ENCODE measurements at regions not wholly inside any gene's neighbourhood (a gene's known extent, or its start where the extent isn't known, plus 50 kb on each side); places are given as distances from the start of the nearest gene placed in this dataset.

DNA sequence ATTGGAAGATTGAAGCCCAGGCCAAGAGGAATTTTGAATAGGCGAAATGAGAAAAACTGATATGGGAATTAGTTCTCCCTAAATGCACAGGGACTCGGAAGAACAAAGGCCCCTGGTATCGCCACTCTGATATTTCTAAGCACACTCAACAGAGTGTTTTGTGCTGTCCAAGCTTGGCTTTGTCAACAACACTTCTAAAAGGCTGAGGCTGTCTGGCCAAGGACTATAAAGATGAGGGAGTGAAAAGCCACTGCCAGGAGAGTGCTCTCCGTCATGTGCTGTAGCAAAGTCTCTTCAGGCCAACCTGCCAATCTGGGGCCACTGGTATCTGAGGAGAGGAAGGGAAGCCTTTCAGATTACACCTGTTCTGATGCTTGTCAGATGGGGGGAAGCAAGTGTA, 611.2 kb upstream of the PIK3C3 start:
- Histone ChIP-seq H3K4me2 (ENCODE audit: low read length) (no peak overlapping the region), H3K4me3 (ENCODE audit: low read length) (no peak overlapping the region), H3K27me3 (ENCODE audit: control insufficient read depth, low read length) (no peaks in the 10 kb centered on the region), H3K9me3 (ENCODE audit: control insufficient read depth, insufficient read depth, low read length) (no peaks in the 10 kb centered on the region; the same call in 1 of the 2 replicates), H3K9me2 (replicated peaks; ENCODE audit: control insufficient read depth, low read length) (no peaks in the 10 kb centered on the region), H3F3A (ENCODE audit: control insufficient read depth, insufficient read depth) (no peaks in the 10 kb centered on the region), H3K36me3 (ENCODE audit: control insufficient read depth, low read length) (no peaks in the 10 kb centered on the region), H3K79me2 (ENCODE audit: control insufficient read depth, low read length) (no peaks in the 10 kb centered on the region), H3K27ac (ENCODE audit: low read depth, low read length) (no peak overlapping the region), H3K4me1 (ENCODE audit: control insufficient read depth, low read length) (no peaks in the 10 kb centered on the region), H4K20me1 (ENCODE audit: control insufficient read depth, insufficient read depth, low read depth, low read length) (no peaks in the 10 kb centered on the region)
- TF ChIP-seq EZH2phosphoT487 (IDR thresholded peaks at IDR 0.05; ENCODE audit: borderline replicate concordance, low read length): no peak
- TF ChIP-seq, protein P1, sequence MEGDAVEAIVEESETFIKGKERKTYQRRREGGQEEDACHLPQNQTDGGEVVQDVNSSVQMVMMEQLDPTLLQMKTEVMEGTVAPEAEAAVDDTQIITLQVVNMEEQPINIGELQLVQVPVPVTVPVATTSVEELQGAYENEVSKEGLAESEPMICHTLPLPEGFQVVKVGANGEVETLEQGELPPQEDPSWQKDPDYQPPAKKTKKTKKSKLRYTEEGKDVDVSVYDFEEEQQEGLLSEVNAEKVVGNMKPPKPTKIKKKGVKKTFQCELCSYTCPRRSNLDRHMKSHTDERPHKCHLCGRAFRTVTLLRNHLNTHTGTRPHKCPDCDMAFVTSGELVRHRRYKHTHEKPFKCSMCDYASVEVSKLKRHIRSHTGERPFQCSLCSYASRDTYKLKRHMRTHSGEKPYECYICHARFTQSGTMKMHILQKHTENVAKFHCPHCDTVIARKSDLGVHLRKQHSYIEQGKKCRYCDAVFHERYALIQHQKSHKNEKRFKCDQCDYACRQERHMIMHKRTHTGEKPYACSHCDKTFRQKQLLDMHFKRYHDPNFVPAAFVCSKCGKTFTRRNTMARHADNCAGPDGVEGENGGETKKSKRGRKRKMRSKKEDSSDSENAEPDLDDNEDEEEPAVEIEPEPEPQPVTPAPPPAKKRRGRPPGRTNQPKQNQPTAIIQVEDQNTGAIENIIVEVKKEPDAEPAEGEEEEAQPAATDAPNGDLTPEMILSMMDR (IDR thresholded peaks at IDR 0.05; ENCODE audit: low read depth, low read length, poor library complexity, severe bottlenecking): no peak

DNA sequence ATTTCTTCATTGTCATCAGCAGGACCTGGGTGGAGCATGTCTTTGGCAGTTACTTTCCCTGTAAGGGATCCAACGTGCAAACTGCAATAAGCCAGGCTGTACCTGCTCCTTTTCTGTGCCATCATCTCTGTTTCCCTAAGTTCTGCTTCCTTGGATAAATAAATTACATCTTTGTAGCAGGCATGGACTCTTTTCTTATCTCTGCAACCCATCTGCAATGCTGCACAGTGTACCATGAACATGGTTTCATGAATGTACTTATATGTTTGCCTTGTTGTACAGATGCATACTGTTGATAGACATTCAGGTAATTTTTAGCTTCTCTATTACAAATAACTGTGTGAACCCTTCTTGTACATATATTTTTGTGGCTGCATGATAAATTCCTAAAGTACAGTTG, 616.7 kb upstream of the PIK3C3 start:
- Histone ChIP-seq H4K20me1 (ENCODE audit: control insufficient read depth, insufficient read depth, low read depth, low read length) (no peaks in the 10 kb centered on the region), H3K79me2 (ENCODE audit: control insufficient read depth, low read length) (no peaks in the 10 kb centered on the region), H3K9me2 (replicated peaks; ENCODE audit: control insufficient read depth, low read length) (no peaks in the 10 kb centered on the region), H3K4me1 (ENCODE audit: control insufficient read depth, low read length) (no peaks in the 10 kb centered on the region), H3K27ac (ENCODE audit: low read depth, low read length) (no peak overlapping the region), H3K4me2 (ENCODE audit: low read length) (no peak overlapping the region), H3K9me3 (ENCODE audit: control insufficient read depth, insufficient read depth, low read length) (no peaks in the 10 kb centered on the region; the same call in 1 of the 2 replicates), H3K27me3 (ENCODE audit: control insufficient read depth, low read length) (no peaks in the 10 kb centered on the region), H3F3A (ENCODE audit: control insufficient read depth, insufficient read depth) (no peaks in the 10 kb centered on the region), H3K36me3 (ENCODE audit: control insufficient read depth, low read length) (no peaks in the 10 kb centered on the region), H3K4me3 (ENCODE audit: low read length) (no peak overlapping the region)
- TF ChIP-seq EZH2phosphoT487 (IDR thresholded peaks at IDR 0.05; ENCODE audit: borderline replicate concordance, low read length): no peak
- TF ChIP-seq, protein P1 (IDR thresholded peaks at IDR 0.05; ENCODE audit: low read depth, low read length, poor library complexity, severe bottlenecking): no peak

- Histone ChIP-seq H3K9me3 (ENCODE audit: control insufficient read depth, insufficient read depth, low read length) (no peaks in the 10 kb centered on the region), H3K9me2 (replicated peaks; ENCODE audit: control insufficient read depth, low read length) (no peaks in the 10 kb centered on the region), H3K79me2 (ENCODE audit: control insufficient read depth, low read length) (no peaks in the 10 kb centered on the region), H3K4me2 (ENCODE audit: low read length) (no peak overlapping the region), H3K27me3 (ENCODE audit: control insufficient read depth, low read length) (no peaks in the 10 kb centered on the region), H3K4me1 (ENCODE audit: control insufficient read depth, low read length) (no peaks in the 10 kb centered on the region), H3K36me3 (ENCODE audit: control insufficient read depth, low read length) (no peaks in the 10 kb centered on the region), H3K4me3 (ENCODE audit: low read length) (no peak overlapping the region), H3K27ac (ENCODE audit: low read depth, low read length) (no peak overlapping the region), H4K20me1 (ENCODE audit: control insufficient read depth, insufficient read depth, low read depth, low read length) (no peaks in the 10 kb centered on the region), H3F3A (ENCODE audit: control insufficient read depth, insufficient read depth) (no peaks in the 10 kb centered on the region)
- TF ChIP-seq, protein P1 (IDR thresholded peaks at IDR 0.05; ENCODE audit: low read depth, low read length, poor library complexity, severe bottlenecking): no peak
- TF ChIP-seq EZH2phosphoT487 (IDR thresholded peaks at IDR 0.05; ENCODE audit: borderline replicate concordance, low read length): no peak
Measured at GRCh38 chr18:41331661-41332060, 623.4 kb upstream of the PIK3C3 start.

DNA sequence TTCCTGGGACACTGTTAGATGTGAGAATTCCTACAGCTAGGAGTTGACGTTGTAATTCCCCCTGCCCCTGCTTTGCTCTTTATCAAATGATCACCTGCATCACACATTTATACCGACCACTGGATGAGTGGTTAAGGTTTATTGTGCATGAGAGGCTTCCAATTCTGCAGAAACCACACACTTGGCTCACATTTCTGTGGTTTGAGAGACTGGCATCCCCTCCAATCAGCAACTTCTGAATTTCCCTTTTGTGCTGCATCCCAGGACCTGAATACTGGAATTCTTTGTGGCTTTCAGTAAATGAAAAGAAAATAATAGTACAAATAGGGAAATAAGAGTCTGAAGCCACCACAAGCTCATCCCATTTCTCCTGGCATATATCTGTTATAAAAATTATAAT, 628.7 kb upstream of the PIK3C3 start:
- Histone ChIP-seq H3K9me2 (replicated peaks; ENCODE audit: control insufficient read depth, low read length) (no peaks in the 10 kb centered on the region), H3K36me3 (ENCODE audit: control insufficient read depth, low read length) (no peaks in the 10 kb centered on the region), H3K4me2 (ENCODE audit: low read length) (no peak overlapping the region), H3K4me1 (ENCODE audit: control insufficient read depth, low read length) (no peaks in the 10 kb centered on the region), H3K4me3 (ENCODE audit: low read length) (no peak overlapping the region), H3K79me2 (ENCODE audit: control insufficient read depth, low read length) (no peaks in the 10 kb centered on the region), H3F3A (ENCODE audit: control insufficient read depth, insufficient read depth) (no peaks in the 10 kb centered on the region), H4K20me1 (ENCODE audit: control insufficient read depth, insufficient read depth, low read depth, low read length) (no peaks in the 10 kb centered on the region), H3K27ac (ENCODE audit: low read depth, low read length) (no peak overlapping the region), H3K9me3 (ENCODE audit: control insufficient read depth, insufficient read depth, low read length) (no peaks in the 10 kb centered on the region), H3K27me3 (ENCODE audit: control insufficient read depth, low read length) (no peaks in the 10 kb centered on the region)
- TF ChIP-seq, protein P1 (IDR thresholded peaks at IDR 0.05; ENCODE audit: low read depth, low read length, poor library complexity, severe bottlenecking): no peak
- TF ChIP-seq EZH2phosphoT487 (IDR thresholded peaks at IDR 0.05; ENCODE audit: borderline replicate concordance, low read length): no peak

Data from DOHH2 (cell line).